Activated B cell treated with CpG ODN at 0.5 μM for 24 hours (primary cell): ENCODE measurements at regions not wholly inside any gene's neighbourhood (a gene's known extent, or its start where the extent isn't known, plus 50 kb on each side); places are given as distances from the start of the nearest gene placed in this dataset.

ENCODE experiments used
- ATAC-seq: fragments of 200-7000 bp; cut with Tn5 transposase; one replicate; pipeline ENCODE4 v1.10.0; 2021; ENCODE audit warnings: low read depth, mild to moderate bottlenecking, moderate library complexity
- CTCF ChIA-PET: fragments of 350-600 bp; sonication (Branson Sonifier 250); formaldehyde crosslinking; loops from one replicate; lab custom pipeline; 2021; ENCODE audit warnings: antibody characterized with exemption; lab: Charles Lee
- POLR2A ChIA-PET: fragments of 350-600 bp; sonication (Branson Sonifier 250); formaldehyde crosslinking; loops from one replicate; lab custom pipeline; 2021; ENCODE audit warnings: antibody characterized with exemption; lab: Charles Lee
- DNase-seq: peaks from one replicate; pipeline ENCODE4 v3.0.0; 2022
- H3K27ac Mint-ChIP-seq: one replicate; pipeline ENCODE4 v1.8.0; 2020; ENCODE audit warnings: mixed read lengths
- H3K27me3 Mint-ChIP-seq: one replicate; pipeline ENCODE4 v1.8.0; 2021; ENCODE audit warnings: mixed read lengths
- H3K36me3 Mint-ChIP-seq: one replicate; pipeline ENCODE4 v1.8.0; 2021; ENCODE audit warnings: low read depth, mixed read lengths
- H3K4me1 Mint-ChIP-seq: one replicate; pipeline ENCODE4 v1.8.0; 2021; ENCODE audit warnings: mixed read lengths
- H3K4me3 Mint-ChIP-seq: one replicate; pipeline ENCODE4 v1.8.0; 2020; ENCODE audit warnings: mild to moderate bottlenecking, mixed read lengths
- H3K9me3 Mint-ChIP-seq: one replicate; pipeline ENCODE4 v1.8.0; 2020; ENCODE audit warnings: mixed read lengths
- intact Hi-C: fragments of 100-400 bp; cut with micrococcal nuclease; formaldehyde crosslinking; loops from one replicate; pipeline ENCODE4 v1.15.1; 2024
- TF ChIP-seq, protein P1 (sequence below): fragments of 200-600 bp; IDR thresholded peaks from one replicate; pipeline ENCODE4 v1.8.0; 2022; ENCODE audit warnings: antibody characterized with exemption, mild to moderate bottlenecking

- ChIA-PET CTCF (interaction anchor here (1.2 kb wide), 1 partner anchor 9 kb away, joined by 3 read pairs; no protein-coding TSS in a partner anchor), POLR2A (no interaction called here)
- intact Hi-C loops = no loop called here
- TF ChIP-seq, protein P1, sequence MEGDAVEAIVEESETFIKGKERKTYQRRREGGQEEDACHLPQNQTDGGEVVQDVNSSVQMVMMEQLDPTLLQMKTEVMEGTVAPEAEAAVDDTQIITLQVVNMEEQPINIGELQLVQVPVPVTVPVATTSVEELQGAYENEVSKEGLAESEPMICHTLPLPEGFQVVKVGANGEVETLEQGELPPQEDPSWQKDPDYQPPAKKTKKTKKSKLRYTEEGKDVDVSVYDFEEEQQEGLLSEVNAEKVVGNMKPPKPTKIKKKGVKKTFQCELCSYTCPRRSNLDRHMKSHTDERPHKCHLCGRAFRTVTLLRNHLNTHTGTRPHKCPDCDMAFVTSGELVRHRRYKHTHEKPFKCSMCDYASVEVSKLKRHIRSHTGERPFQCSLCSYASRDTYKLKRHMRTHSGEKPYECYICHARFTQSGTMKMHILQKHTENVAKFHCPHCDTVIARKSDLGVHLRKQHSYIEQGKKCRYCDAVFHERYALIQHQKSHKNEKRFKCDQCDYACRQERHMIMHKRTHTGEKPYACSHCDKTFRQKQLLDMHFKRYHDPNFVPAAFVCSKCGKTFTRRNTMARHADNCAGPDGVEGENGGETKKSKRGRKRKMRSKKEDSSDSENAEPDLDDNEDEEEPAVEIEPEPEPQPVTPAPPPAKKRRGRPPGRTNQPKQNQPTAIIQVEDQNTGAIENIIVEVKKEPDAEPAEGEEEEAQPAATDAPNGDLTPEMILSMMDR = no peak
- Mint-ChIP-seq H3K27ac (no peak overlapping the region), H3K4me3 (no peak overlapping the region), H3K4me1 (no peaks in the 10 kb centered on the region), H3K36me3 (no peaks in the 10 kb centered on the region), H3K9me3 (no peaks in the 10 kb centered on the region), H3K27me3 (no peaks in the 10 kb centered on the region)
- no peak for ATAC-seq
- no peak for DNase-seq
These were observed 1796.9 kb downstream of the NCAM2 start for GRCh38 chr21:22795091-22795490.

DNA sequence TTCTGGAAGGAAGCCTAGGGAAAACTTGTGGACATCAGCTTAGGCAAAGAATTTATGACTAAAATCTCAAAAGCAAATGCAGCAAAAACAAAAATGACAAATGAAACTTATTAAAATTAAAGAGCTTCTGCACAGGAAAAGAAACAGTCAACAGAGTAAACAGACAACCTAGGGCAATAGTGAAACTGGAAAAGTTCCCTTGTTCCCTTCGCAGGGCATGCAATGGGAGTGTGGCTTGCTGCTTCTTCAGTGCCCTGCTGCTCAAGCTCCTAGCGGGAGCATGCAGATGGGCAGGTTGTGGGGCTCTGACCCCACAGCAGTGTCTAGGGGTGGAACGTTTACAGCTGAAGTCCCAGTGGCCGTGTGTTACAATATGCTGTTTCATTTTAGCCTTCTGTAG lies 1797.4 kb downstream of the NCAM2 start:
- H3K4me3 Mint-ChIP-seq = no peak overlapping the region
- no peaks in the 10 kb centered on the region for H3K9me3 Mint-ChIP-seq
- no peaks in the 10 kb centered on the region for H3K36me3 Mint-ChIP-seq
- H3K4me1 Mint-ChIP-seq = no peaks in the 10 kb centered on the region
- DNase-seq (no peak), ATAC-seq (no peak)
- TF ChIP-seq, protein P1 = no peak
- no peak overlapping the region for H3K27ac Mint-ChIP-seq
- intact Hi-C loops = no loop called here
- POLR2A ChIA-PET = no interaction called here
- no peaks in the 10 kb centered on the region for H3K27me3 Mint-ChIP-seq
- CTCF ChIA-PET = interaction anchor here (1.2 kb wide), 1 partner anchor 8 kb away, joined by 3 read pairs; no protein-coding TSS in a partner anchor

GRCh38 chr21:22796147-22796546 lies 1797.9 kb downstream of the NCAM2 start:
- DNase-seq = no peak
- no peak for ATAC-seq
- ChIA-PET CTCF (interaction anchor here (1.2 kb wide), 1 partner anchor 8 kb away, joined by 3 read pairs; no protein-coding TSS in a partner anchor), POLR2A (no interaction called here)
- Mint-ChIP-seq H3K36me3 (no peaks in the 10 kb centered on the region), H3K27ac (no peak overlapping the region), H3K4me1 (no peaks in the 10 kb centered on the region), H3K9me3 (no peaks in the 10 kb centered on the region), H3K4me3 (no peak overlapping the region), H3K27me3 (no peaks in the 10 kb centered on the region)
- intact Hi-C loops = no loop called here
- TF ChIP-seq, protein P1 = no peak

DNA sequence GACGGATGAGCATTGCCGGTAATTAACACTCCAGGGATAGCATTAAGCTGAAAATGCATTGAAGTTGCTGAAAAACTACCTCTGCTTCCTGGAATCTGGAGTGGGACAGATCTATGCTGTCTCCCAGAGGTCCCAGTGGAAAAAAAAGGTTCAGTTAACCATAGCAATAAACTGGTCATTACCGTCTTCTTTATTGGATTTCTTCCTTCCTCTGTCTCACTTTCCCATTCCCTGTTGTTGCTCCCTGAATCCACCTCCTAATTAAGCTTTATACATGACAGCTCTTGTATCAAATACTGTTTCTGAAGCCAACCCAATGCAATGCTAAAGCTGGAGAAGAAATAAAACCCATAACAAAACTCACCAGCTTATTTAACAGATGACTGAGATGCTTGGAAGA lies 1805.9 kb downstream of the NCAM2 start:
- Mint-ChIP-seq H3K4me3 (no peak overlapping the region), H3K27ac (no peak overlapping the region), H3K36me3 (no peaks in the 10 kb centered on the region), H3K4me1 (no peaks in the 10 kb centered on the region), H3K9me3 (no peaks in the 10 kb centered on the region), H3K27me3 (no peaks in the 10 kb centered on the region)
- POLR2A ChIA-PET = no interaction called here
- CTCF ChIA-PET = interaction anchor here (0.6 to 1.2 kb wide), 3 partner anchors 9 to 1638 kb away, joined by 3 read pairs; no protein-coding TSS in a partner anchor
- no peak for DNase-seq
- intact Hi-C loops = no loop called here
- ATAC-seq = no peak
- TF ChIP-seq, protein P1 = no peak

GRCh38 chr21:22806278-22806677 lies 1808.1 kb downstream of the NCAM2 start:
- intact Hi-C loops = no loop called here
- POLR2A ChIA-PET = no interaction called here
- ATAC-seq = no peak

More at GRCh38 chr21:22806278-22806677, 1808.1 kb downstream of the NCAM2 start:
- Mint-ChIP-seq H3K27me3 (no peaks in the 10 kb centered on the region), H3K9me3 (no peaks in the 10 kb centered on the region), H3K4me1 (no peaks in the 10 kb centered on the region), H3K36me3 (no peaks in the 10 kb centered on the region), H3K27ac (no peak overlapping the region), H3K4me3 (no peak overlapping the region)
- TF ChIP-seq, protein P1 = no peak
- DNase-seq = no peak
- CTCF ChIA-PET = no interaction called here
